Fibroblast of mammary gland (primary cell): ENCODE measurements at regions not wholly inside any gene's neighbourhood (a gene's known extent, or its start where the extent isn't known, plus 50 kb on each side); places are given as distances from the start of the nearest gene placed in this dataset.

ENCODE experiments used
- DNase-seq: peaks from one replicate; pipeline ENCODE4 v3.0.0-alpha.2; 2010; ENCODE audit warnings: low read depth
- H3K4me3 ChIP-seq: 2 replicates; pipeline ENCODE4 v1.5.1; 2011; ENCODE audit warnings: low read depth, mild to moderate bottlenecking, low read length, moderate library complexity; ENCODE audit not compliant: control insufficient read depth
- CTCF ChIP-seq: conservative IDR thresholded peaks from 2 replicates; pipeline ENCODE4 v1.5.1; 2011; ENCODE audit warnings: low read depth, low read length, inconsistent platforms; ENCODE audit not compliant: control insufficient read depth, insufficient read depth

- H3K4me3 ChIP-seq = no peak overlapping the region
- no peak for DNase-seq
- no peak for TF ChIP-seq CTCF
These were observed 698.2 kb upstream of the AGA start for GRCh38 chr4:178140326-178140915.

GRCh38 chr4:178142724-178143123 lies 700.5 kb upstream of the AGA start:
- no peak for TF ChIP-seq CTCF
- no peak overlapping the region for H3K4me3 ChIP-seq
- DNase-seq = no peak

- H3K4me3 ChIP-seq = no peak overlapping the region
- DNase-seq = no peak
- TF ChIP-seq CTCF = no peak
These were observed 705.9 kb upstream of the AGA start for GRCh38 chr4:178148106-178148505.

GRCh38 chr4:178165251-178165950 lies 723.2 kb upstream of the AGA start:
- DNase-seq = peak; percentile 2
- no peak overlapping the region for H3K4me3 ChIP-seq
- TF ChIP-seq CTCF = no peak

GRCh38 chr4:178165951-178166308 lies 723.7 kb upstream of the AGA start:
- H3K4me3 ChIP-seq = no peak overlapping the region
- no peak for TF ChIP-seq CTCF
- no peak for DNase-seq

GRCh38 chr4:178173771-178174170 lies 731.5 kb upstream of the AGA start:
- DNase-seq = no peak
- no peak overlapping the region for H3K4me3 ChIP-seq
- TF ChIP-seq CTCF = no peak
